CD4-positive, alpha-beta T cell (primary cell): ENCODE measurements at regions not wholly inside any gene's neighbourhood (a gene's known extent, or its start where the extent isn't known, plus 50 kb on each side); places are given as distances from the start of the nearest gene placed in this dataset.

Experiments used
- ATAC-seq: fragments of 200-7000 bp; cut with Tn5 transposase; one replicate; pipeline ENCODE4 v1.10.0; 2022; ENCODE audit warnings: mild to moderate bottlenecking; ENCODE audit not compliant: poor library complexity
- CTCF ChIA-PET: fragments of 350-600 bp; sonication (Branson Sonifier 250); formaldehyde crosslinking; loops from one replicate; lab custom pipeline; 2021; ENCODE audit warnings: antibody characterized with exemption, inconsistent platforms; lab: Charles Lee
- POLR2A ChIA-PET: fragments of 350-600 bp; sonication (Branson Sonifier 250); formaldehyde crosslinking; loops from one replicate; lab custom pipeline; 2021; ENCODE audit warnings: antibody characterized with exemption, inconsistent platforms; lab: Charles Lee
- DNase-seq, 14 experiments: peaks; one replicate each; pipeline ENCODE4 v3.0.0-alpha.2; 2013 to 2020; ENCODE audit warnings: mixed read lengths in 2 of 14
- H3K27ac ChIP-seq, 2 donors: one replicate each; pipeline versions ENCODE4 v1.5.1 to v1.7.0; 2013; ENCODE audit warnings: low read length in 2 of 2, low read depth in 1 of 2, mild to moderate bottlenecking in 1 of 2
- H3K27me3 ChIP-seq, 2 experiments: 1 replicate in 1 of 2; 2 replicates in 1 of 2; pipeline versions ENCODE4 v1.6.1 to v1.7.0; 2013; ENCODE audit warnings: low read length in 2 of 2, control low read depth in 1 of 2, mild to moderate bottlenecking in 1 of 2, moderate library complexity in 1 of 2; ENCODE audit not compliant: insufficient read depth in 2 of 2, control insufficient read depth in 1 of 2
- H3K36me3 ChIP-seq: one replicate; pipeline ENCODE4 v1.6.1; 2013; ENCODE audit warnings: low read length, control low read depth; ENCODE audit not compliant: insufficient read depth
- H3K4me1 ChIP-seq: one replicate; pipeline ENCODE4 v1.6.1; 2013; ENCODE audit warnings: low read length, control low read depth; ENCODE audit not compliant: insufficient read depth
- H3K4me3 ChIP-seq: one replicate; pipeline ENCODE4 v1.5.1; 2013; ENCODE audit warnings: mild to moderate bottlenecking, low read length, moderate library complexity
- H3K9me3 ChIP-seq, 2 experiments: 1 replicate in 1 of 2; 2 replicates in 1 of 2; pipeline versions ENCODE4 v1.6.1 to v1.7.0; 2013; ENCODE audit warnings: low read length in 2 of 2, mild to moderate bottlenecking in 2 of 2, control low read depth in 1 of 2, moderate library complexity in 1 of 2; ENCODE audit not compliant: control insufficient read depth in 1 of 2, insufficient read depth in 1 of 2
- H3K27ac Mint-ChIP-seq: one replicate; pipeline ENCODE4 v1.8.0; 2020; ENCODE audit warnings: mixed read lengths
- H3K27me3 Mint-ChIP-seq: one replicate; pipeline ENCODE4 v1.8.0; 2021; ENCODE audit warnings: mixed read lengths
- H3K36me3 Mint-ChIP-seq: one replicate; pipeline ENCODE4 v1.8.0; 2021; ENCODE audit warnings: low read depth, mixed read lengths
- H3K4me1 Mint-ChIP-seq: one replicate; pipeline ENCODE4 v1.8.0; 2021; ENCODE audit warnings: low read depth, mixed read lengths
- H3K4me3 Mint-ChIP-seq: one replicate; pipeline ENCODE4 v1.8.0; 2020; ENCODE audit warnings: mild to moderate bottlenecking, mixed read lengths
- H3K9me3 Mint-ChIP-seq: one replicate; pipeline ENCODE4 v1.8.0; 2020; ENCODE audit warnings: mixed read lengths
- CTCF ChIP-seq: fragments of 200-600 bp; IDR thresholded peaks from one replicate; pipeline ENCODE4 v1.8.0; 2022; ENCODE audit warnings: antibody characterized with exemption, mild to moderate bottlenecking
- intact Hi-C, 2 experiments: fragments of 100-400 bp; cut with DNase I in 1 of 2; cut with micrococcal nuclease in 1 of 2; formaldehyde crosslinking; loops; one replicate each; pipeline versions ENCODE4 v1.15.1 to v1.9.0; 2023 to 2025; cut with DNase I, micrococcal nuclease

DNA sequence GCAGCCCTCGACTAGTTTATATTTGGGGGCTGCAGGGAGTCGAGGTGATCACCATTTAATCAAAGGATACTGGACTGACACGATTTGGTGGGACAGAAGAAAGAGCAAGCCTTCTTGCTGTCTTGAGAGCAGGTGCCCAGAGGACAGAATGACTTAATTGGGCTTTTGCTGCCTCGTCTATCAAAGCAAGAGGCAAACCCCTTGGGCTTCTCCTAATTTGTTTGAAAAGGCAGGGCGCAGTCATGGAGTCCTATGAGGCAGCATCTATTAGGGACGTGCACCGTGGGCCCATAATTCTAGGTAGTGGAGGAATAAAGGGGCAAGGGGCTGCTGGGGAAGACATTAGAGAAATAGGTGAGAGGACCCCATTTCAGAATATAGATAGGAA, 1411.3 kb downstream of the TBC1D22A start:
- Histone ChIP-seq H3K4me3 (no peak overlapping the region), H3K9me3 (peaks cover 0 to 8% of the 10 kb centered on the region in 2 experiments), H3K27me3 (peaks cover 2 to 3% of the 10 kb centered on the region in 2 experiments), H3K4me1 (no peaks in the 10 kb centered on the region), H3K27ac (no peak overlapping the region), H3K36me3 (no peaks in the 10 kb centered on the region)
- ChIA-PET POLR2A (no interaction called here), CTCF (no interaction called here)
- ATAC-seq (no peak), DNase-seq (no peak)
- peaks cover 8% of the 10 kb centered on the region for H3K27me3 Mint-ChIP-seq
- H3K36me3 Mint-ChIP-seq, result no peaks in the 10 kb centered on the region
- no peak for TF ChIP-seq CTCF
- intact Hi-C loops, result no loop called here
- H3K4me1 Mint-ChIP-seq, result no peaks in the 10 kb centered on the region
- no peaks in the 10 kb centered on the region for H3K9me3 Mint-ChIP-seq
- no peak overlapping the region for H3K27ac Mint-ChIP-seq
- no peak overlapping the region for H3K4me3 Mint-ChIP-seq

GRCh38 chr22:48173061-48173772, 1410.8 kb downstream of the TBC1D22A start:
- Mint-ChIP-seq H3K27ac (no peak overlapping the region), H3K27me3 (peaks cover 8% of the 10 kb centered on the region), H3K9me3 (no peaks in the 10 kb centered on the region), H3K4me3 (no peak overlapping the region), H3K36me3 (no peaks in the 10 kb centered on the region), H3K4me1 (no peaks in the 10 kb centered on the region)
- ATAC-seq, result no peak
- POLR2A ChIA-PET, result no interaction called here
- TF ChIP-seq CTCF, result no peak
- Histone ChIP-seq H3K27ac (no peak overlapping the region), H3K9me3 (peaks cover 0 to 8% of the 10 kb centered on the region in 2 experiments), H3K4me3 (no peak overlapping the region), H3K36me3 (no peaks in the 10 kb centered on the region), H3K4me1 (no peaks in the 10 kb centered on the region), H3K27me3 (peaks cover 2 to 3% of the 10 kb centered on the region in 2 experiments)
- intact Hi-C loops, result no loop called here
- CTCF ChIA-PET, result no interaction called here
- no peak for DNase-seq

GRCh38 chr22:48171271-48171691, 1408.8 kb downstream of the TBC1D22A start:
- CTCF ChIA-PET, result no interaction called here
- intact Hi-C loops, result no loop called here
- Histone ChIP-seq H3K4me3 (no peak overlapping the region), H3K27ac (no peak overlapping the region), H3K4me1 (no peaks in the 10 kb centered on the region), H3K36me3 (no peaks in the 10 kb centered on the region), H3K9me3 (peaks cover 0 to 8% of the 10 kb centered on the region in 2 experiments), H3K27me3 (peaks cover 2 to 3% of the 10 kb centered on the region in 2 experiments)
- DNase-seq, result no peak
- Mint-ChIP-seq H3K9me3 (no peaks in the 10 kb centered on the region), H3K4me1 (no peaks in the 10 kb centered on the region), H3K27me3 (peaks cover 8% of the 10 kb centered on the region), H3K27ac (no peak overlapping the region), H3K4me3 (no peak overlapping the region), H3K36me3 (no peaks in the 10 kb centered on the region)
- no peak for ATAC-seq
- no peak for TF ChIP-seq CTCF
- POLR2A ChIA-PET, result no interaction called here
